H9 (cell line): ENCODE measurements at regions not wholly inside any gene's neighbourhood (a gene's known extent, or its start where the extent isn't known, plus 50 kb on each side); places are given as distances from the start of the nearest gene placed in this dataset.

Experiments used
- DNase-seq: peaks from one replicate; pipeline ENCODE4 v3.0.0-alpha.2; 2017
- H2AFZ ChIP-seq: one replicate; pipeline ENCODE4 v1.6.1; 2013; ENCODE audit warnings: mild to moderate bottlenecking, low read length, control low read depth, moderate library complexity
- H2AK5ac ChIP-seq: 2 replicates; pipeline ENCODE4 v1.6.1; 2013; ENCODE audit warnings: low read length, control low read depth, mixed read lengths; ENCODE audit not compliant: insufficient read length
- H2BK120ac ChIP-seq: one replicate; pipeline ENCODE4 v1.6.1; 2013; ENCODE audit warnings: low read depth, mild to moderate bottlenecking, low read length, control low read depth, inconsistent platforms; ENCODE audit not compliant: poor library complexity, severe bottlenecking
- H2BK12ac ChIP-seq: 2 replicates; pipeline ENCODE4 v1.6.1; 2013; ENCODE audit warnings: low read length, control low read depth, mixed read lengths, low read depth; ENCODE audit not compliant: insufficient read length
- H2BK15ac ChIP-seq: 2 replicates; pipeline ENCODE4 v1.6.1; 2013; ENCODE audit warnings: low read depth, low read length, control low read depth
- H2BK20ac ChIP-seq: one replicate; pipeline ENCODE4 v1.6.1; 2013; ENCODE audit warnings: low read depth, mild to moderate bottlenecking, low read length, control low read depth, inconsistent platforms; ENCODE audit not compliant: poor library complexity, severe bottlenecking
- H2BK5ac ChIP-seq: 2 replicates; pipeline ENCODE4 v1.6.1; 2013; ENCODE audit warnings: low read length, control low read depth, mixed read lengths; ENCODE audit not compliant: insufficient read length
- H3K14ac ChIP-seq: 2 replicates; pipeline ENCODE4 v1.6.1; 2013; ENCODE audit warnings: low read length, control low read depth; ENCODE audit not compliant: insufficient read depth
- H3K18ac ChIP-seq: 2 replicates; pipeline ENCODE4 v1.6.1; 2013; ENCODE audit warnings: low read depth, mild to moderate bottlenecking, mixed read lengths, low read length, control low read depth; ENCODE audit not compliant: insufficient read length
- H3K23ac ChIP-seq: 2 replicates; pipeline ENCODE4 v1.6.1; 2013; ENCODE audit warnings: low read length, control low read depth, mixed read lengths, low read depth; ENCODE audit not compliant: insufficient read length
- H3K23me2 ChIP-seq: 2 replicates; pipeline ENCODE4 v1.6.1; 2013; ENCODE audit warnings: low read depth, mild to moderate bottlenecking, mixed read lengths, low read length, control low read depth; ENCODE audit not compliant: insufficient read length, poor library complexity, severe bottlenecking
- H3K27ac ChIP-seq: 2 replicates; pipeline ENCODE4 v1.5.1; 2013; ENCODE audit warnings: low read length, control low read depth, mixed read lengths, low read depth; ENCODE audit not compliant: insufficient read length
- H3K27me3 ChIP-seq: 2 replicates; pipeline ENCODE4 v1.6.1; 2013; ENCODE audit warnings: low read length, control low read depth, inconsistent platforms; ENCODE audit not compliant: insufficient read depth
- H3K4ac ChIP-seq: 2 replicates; pipeline ENCODE4 v1.6.1; 2013; ENCODE audit warnings: low read depth, mild to moderate bottlenecking, control low read depth, inconsistent platforms, low read length, moderate library complexity
- H3K4me1 ChIP-seq: 2 replicates; pipeline ENCODE4 v1.6.1; 2013; ENCODE audit warnings: low read length, control low read depth, inconsistent platforms; ENCODE audit not compliant: insufficient read depth
- H3K4me2 ChIP-seq: 2 replicates; pipeline ENCODE4 v1.6.1; 2013; ENCODE audit warnings: low read length, control low read depth, mixed read lengths; ENCODE audit not compliant: insufficient read length, insufficient read depth
- H3K56ac ChIP-seq: 2 replicates; pipeline ENCODE4 v1.6.1; 2013; ENCODE audit warnings: low read depth, mild to moderate bottlenecking, mixed read lengths, low read length, control low read depth; ENCODE audit not compliant: insufficient read length
- H3K79me1 ChIP-seq: 2 replicates; pipeline ENCODE4 v1.6.1; 2013; ENCODE audit warnings: low read depth, mild to moderate bottlenecking, moderate library complexity, low read length, control low read depth, inconsistent platforms; ENCODE audit not compliant: insufficient read depth, poor library complexity, severe bottlenecking
- H3K79me2 ChIP-seq: 2 replicates; pipeline ENCODE4 v1.6.1; 2013; ENCODE audit warnings: low read length, control low read depth, inconsistent platforms; ENCODE audit not compliant: insufficient read depth
- H3K9ac ChIP-seq: 2 replicates; pipeline ENCODE4 v1.6.1; 2013; ENCODE audit warnings: low read length, control low read depth, mixed read lengths; ENCODE audit not compliant: insufficient read length; ENCODE audit errors: extremely low read depth
- H3K9me3 ChIP-seq: one replicate; pipeline ENCODE4 v1.6.1; 2013; ENCODE audit warnings: low read depth, low read length, inconsistent platforms; ENCODE audit not compliant: control insufficient read depth
- H3T11ph ChIP-seq: one replicate; pipeline ENCODE4 v1.6.1; 2013; ENCODE audit warnings: mild to moderate bottlenecking, low read length, control low read depth, inconsistent platforms
- H4K20me1 ChIP-seq: one replicate; pipeline ENCODE4 v1.6.1; 2013; ENCODE audit not compliant: control insufficient read depth, insufficient read length, insufficient read depth
- H4K5ac ChIP-seq: 2 replicates; pipeline ENCODE4 v1.6.1; 2013; ENCODE audit warnings: low read depth, mild to moderate bottlenecking, mixed read lengths, low read length, control low read depth; ENCODE audit not compliant: insufficient read length
- H4K8ac ChIP-seq: replicated peaks from 2 replicates; pipeline ENCODE4 v1.6.1; 2013; ENCODE audit warnings: low read length, control low read depth, mixed read lengths, low read depth; ENCODE audit not compliant: insufficient read length
- H4K91ac ChIP-seq: 2 replicates; pipeline ENCODE4 v1.6.1; 2013; ENCODE audit warnings: low read depth, mild to moderate bottlenecking, moderate library complexity, mixed read lengths, low read length, control low read depth; ENCODE audit not compliant: insufficient read length
- H3K27ac Mint-ChIP-seq, 3 experiments: 2 replicates in 2 of 3; 3 replicates in 1 of 3; pipeline ENCODE4 v1.8.0; 2020 to 2021; ENCODE audit warnings: mixed read lengths in 3 of 3, mild to moderate bottlenecking in 1 of 3, moderate library complexity in 1 of 3
- H3K27me3 Mint-ChIP-seq: 2 replicates; pipeline ENCODE4 v1.8.0; 2021; ENCODE audit warnings: low read depth, mild to moderate bottlenecking, moderate library complexity, mixed read lengths
- H3K36me3 Mint-ChIP-seq, 3 experiments: 2 replicates in 2 of 3; 3 replicates in 1 of 3; pipeline ENCODE4 v1.8.0; 2020 to 2021; ENCODE audit warnings: low read depth in 3 of 3, mixed read lengths in 3 of 3; ENCODE audit not compliant: insufficient read depth in 1 of 3
- H3K4me1 Mint-ChIP-seq, 2 experiments: 2 replicates each; pipeline ENCODE4 v1.8.0; 2020; ENCODE audit warnings: mixed read lengths in 2 of 2
- H3K4me3 Mint-ChIP-seq, 2 experiments: 2 replicates in 1 of 2; 3 replicates in 1 of 2; pipeline ENCODE4 v1.8.0; 2020 to 2021; ENCODE audit warnings: mild to moderate bottlenecking in 2 of 2, mixed read lengths in 2 of 2, moderate library complexity in 1 of 2
- H3K9me3 Mint-ChIP-seq, 2 experiments: 2 replicates in 1 of 2; 3 replicates in 1 of 2; pipeline ENCODE4 v1.8.0; 2020; ENCODE audit warnings: mild to moderate bottlenecking in 2 of 2, mixed read lengths in 2 of 2, moderate library complexity in 1 of 2
- CTCF ChIP-seq: fragments of 200-600 bp; sonication (generic); conservative IDR thresholded peaks from 3 replicates; pipeline ENCODE4 v1.8.0; 2021; ENCODE audit warnings: antibody characterized with exemption, mild to moderate bottlenecking
- WGBS: extraction: QIAGEN DNeasy Blood & Tissue Kit; methylation state at CpG from one replicate; pipeline ENCODE4 v1.1.7; 2013; ENCODE audit warnings: missing lambda C conversion rate, low lambda C conversion rate, mixed read lengths; ENCODE audit not compliant: insufficient read length; ENCODE audit errors: extremely low coverage; 5-methylcytosine and 5-hydroxymethylcytosine counted together

GRCh38 chr14:43143106-43143505, 1364.0 kb downstream of the FSCB start:
- Histone ChIP-seq H2AK5ac (no peak overlapping the region), H3K23me2 (no peaks in the 10 kb centered on the region), H3K9me3 (no peaks in the 10 kb centered on the region), H4K5ac (no peak overlapping the region), H3K56ac (no peak overlapping the region), H3K4me2 (no peak overlapping the region), H2BK12ac (no peak overlapping the region), H3K79me2 (no peaks in the 10 kb centered on the region), H2BK120ac (no peak overlapping the region), H3T11ph (no peak overlapping the region), H2BK15ac (no peak overlapping the region), H4K8ac (no peak overlapping the region), H3K79me1 (no peaks in the 10 kb centered on the region), H4K20me1 (no peaks in the 10 kb centered on the region), H2BK5ac (no peak overlapping the region), H3K18ac (no peak overlapping the region), H3K4ac (no peak overlapping the region), H3K9ac (no peak overlapping the region), H3K14ac (no peak overlapping the region), H2BK20ac (no peak overlapping the region), H3K4me1 (no peaks in the 10 kb centered on the region), H3K23ac (no peak overlapping the region), H4K91ac (no peak overlapping the region), H3K27ac (no peak overlapping the region), H2AFZ (no peak overlapping the region), H3K27me3 (no peaks in the 10 kb centered on the region)
- H3K4me3 Mint-ChIP-seq, result no peak overlapping the region
- no peak for DNase-seq
- no peaks in the 10 kb centered on the region; a peak in 1 of 5 replicates for H3K9me3 Mint-ChIP-seq
- H3K36me3 Mint-ChIP-seq, result no peaks in the 10 kb centered on the region
- no peak for TF ChIP-seq CTCF
- H3K4me1 Mint-ChIP-seq, result peaks cover 0 to 5% of the 10 kb centered on the region in 2 experiments; a peak in 2 of 4 replicates
- no peak overlapping the region for H3K27ac Mint-ChIP-seq
- H3K27me3 Mint-ChIP-seq, result no peaks in the 10 kb centered on the region
- no CpG with 5 or more reads among the region's 2 CpGs for WGBS
